Karpas-422 (cell line): ENCODE measurements at regions not wholly inside any gene's neighbourhood (a gene's known extent, or its start where the extent isn't known, plus 50 kb on each side); places are given as distances from the start of the nearest gene placed in this dataset.

Experiments
- DNase-seq: peaks from one replicate; pipeline ENCODE4 v3.0.0-alpha.2; 2015
- H2AFZ ChIP-seq: fragments of 200-600 bp; sonication (generic); 2 replicates; pipeline ENCODE4 v1.6.1; 2014; ENCODE audit warnings: antibody characterized with exemption, low read length, mixed read lengths
- H3K27ac ChIP-seq: fragments of 200-600 bp; sonication (generic); 2 replicates; pipeline ENCODE4 v1.5.1; 2014; ENCODE audit warnings: mild to moderate bottlenecking, low read length, moderate library complexity
- H3K27me3 ChIP-seq: fragments of 200-600 bp; sonication (generic); 2 replicates; pipeline ENCODE4 v1.6.1; 2014; ENCODE audit warnings: low read length, mixed read lengths
- H3K36me3 ChIP-seq: fragments of 200-600 bp; sonication (generic); 2 replicates; pipeline ENCODE4 v1.6.1; 2014; ENCODE audit warnings: low read length, mixed read lengths; ENCODE audit not compliant: insufficient read depth
- H3K4me1 ChIP-seq: fragments of 200-600 bp; sonication (generic); 2 replicates; pipeline ENCODE4 v1.6.1; 2014; ENCODE audit warnings: mild to moderate bottlenecking, low read length, mixed read lengths
- H3K4me2 ChIP-seq: fragments of 200-600 bp; sonication (generic); 2 replicates; pipeline ENCODE4 v1.6.1; 2014; ENCODE audit warnings: low read length, low read depth, mild to moderate bottlenecking; ENCODE audit not compliant: poor library complexity, severe bottlenecking
- H3K4me3 ChIP-seq: fragments of 200-600 bp; sonication (generic); 2 replicates; pipeline ENCODE4 v1.5.1; 2014; ENCODE audit warnings: mild to moderate bottlenecking, antibody characterized with exemption, low read length, mixed read lengths
- H3K79me2 ChIP-seq: fragments of 200-600 bp; sonication (generic); 2 replicates; pipeline ENCODE4 v1.6.1; 2014; ENCODE audit warnings: mild to moderate bottlenecking, low read length, mixed read lengths
- H3K9ac ChIP-seq: fragments of 200-600 bp; sonication (generic); 2 replicates; pipeline ENCODE4 v1.6.0; 2014; ENCODE audit warnings: low read length
- H3K9me2 ChIP-seq: fragments of 200-600 bp; sonication (generic), shearing (Covaris generic); replicated peaks from 2 replicates; pipeline ENCODE4 v1.6.0; 2014; ENCODE audit warnings: mild to moderate bottlenecking, low read length, moderate library complexity; ENCODE audit not compliant: insufficient read depth
- H3K9me3 ChIP-seq: fragments of 300-700, 200-600 bp; sonication (generic); 2 replicates; pipeline ENCODE4 v1.6.1; 2014; ENCODE audit warnings: low read length, mixed read lengths
- H4K20me1 ChIP-seq: fragments of 200-600 bp; sonication (generic); 2 replicates; pipeline ENCODE4 v1.6.1; 2014; ENCODE audit warnings: mild to moderate bottlenecking, antibody characterized with exemption, low read length, low read depth; ENCODE audit not compliant: insufficient read depth

DNA sequence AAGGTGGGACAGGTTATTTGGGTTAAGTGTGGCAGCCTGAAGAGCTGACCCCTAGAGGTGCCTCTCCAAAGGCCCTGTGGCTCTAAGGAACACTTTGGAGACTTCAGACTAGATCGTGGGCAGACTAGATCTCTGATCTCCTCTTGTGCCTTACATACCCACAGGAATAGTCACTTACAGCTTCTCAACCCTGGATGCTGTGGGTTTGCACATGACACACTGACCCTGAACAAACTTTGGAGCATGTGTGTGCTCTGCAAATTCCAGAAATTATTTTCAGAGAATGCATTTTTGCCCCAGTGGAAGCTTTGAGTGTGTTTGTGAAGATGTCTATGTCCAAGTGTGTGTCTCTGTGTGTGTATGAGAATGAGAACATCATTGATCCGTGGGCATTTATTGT lies 119.6 kb downstream of the EMX2 start:
- Histone ChIP-seq H3K27me3 (no peaks in the 10 kb centered on the region), H3K9me2 (no peaks in the 10 kb centered on the region), H2AFZ (no peak overlapping the region), H3K79me2 (no peaks in the 10 kb centered on the region), H3K27ac (no peak overlapping the region), H3K36me3 (no peaks in the 10 kb centered on the region), H3K4me3 (no peak overlapping the region), H3K4me2 (no peak overlapping the region), H4K20me1 (no peaks in the 10 kb centered on the region), H3K9ac (no peak overlapping the region), H3K4me1 (no peaks in the 10 kb centered on the region), H3K9me3 (no peaks in the 10 kb centered on the region)
- DNase-seq = no peak

DNA sequence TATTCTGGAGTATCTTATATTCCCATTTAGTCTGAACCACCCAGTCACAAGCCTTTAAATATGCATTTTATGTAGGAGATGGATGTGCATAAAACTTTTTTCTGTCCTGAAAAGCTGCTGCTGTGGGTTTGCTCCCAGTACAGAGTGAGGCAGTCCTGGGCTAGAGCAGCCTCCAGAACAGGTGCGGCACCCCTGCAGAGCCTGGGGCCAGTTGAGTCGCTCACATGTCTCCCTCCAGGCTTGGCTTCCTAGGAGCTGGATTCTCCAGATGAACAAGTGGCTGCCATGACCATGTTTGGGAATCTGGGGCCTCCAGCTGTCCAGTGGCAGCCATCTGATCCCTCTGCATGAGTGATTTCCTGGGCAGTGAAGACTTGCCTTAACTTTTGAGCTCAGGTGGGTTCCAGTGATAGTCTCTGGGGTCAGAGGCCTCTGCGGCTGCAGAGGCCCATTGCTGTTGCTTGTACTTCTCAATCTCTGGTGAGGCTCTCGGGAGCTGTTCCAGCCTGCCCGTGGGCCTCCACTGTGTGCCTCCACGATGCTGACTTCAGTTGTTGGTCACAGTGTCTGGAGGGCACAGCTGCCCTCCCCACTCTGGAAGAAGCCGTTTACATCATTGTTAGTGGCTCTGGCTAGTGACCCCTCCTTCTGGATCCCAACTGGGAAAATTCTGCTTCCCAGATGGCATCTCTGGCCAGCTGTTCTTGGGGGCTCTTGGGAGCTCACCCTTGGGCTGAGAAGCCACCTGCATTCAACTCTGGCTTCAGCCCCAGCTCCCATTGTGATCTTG lies 120.4 kb downstream of the EMX2 start:
- H3K36me3 ChIP-seq = no peaks in the 10 kb centered on the region
- no peaks in the 10 kb centered on the region for H3K27me3 ChIP-seq
- DNase-seq = no peak
- no peaks in the 10 kb centered on the region for H4K20me1 ChIP-seq
- H3K4me1 ChIP-seq = no peaks in the 10 kb centered on the region
- no peak overlapping the region for H2AFZ ChIP-seq
- H3K9ac ChIP-seq = no peak overlapping the region
- no peaks in the 10 kb centered on the region for H3K9me3 ChIP-seq
- no peak overlapping the region for H3K4me3 ChIP-seq
- H3K9me2 ChIP-seq = no peaks in the 10 kb centered on the region
- H3K4me2 ChIP-seq = no peak overlapping the region
- no peaks in the 10 kb centered on the region for H3K79me2 ChIP-seq
- H3K27ac ChIP-seq = no peak overlapping the region

DNA sequence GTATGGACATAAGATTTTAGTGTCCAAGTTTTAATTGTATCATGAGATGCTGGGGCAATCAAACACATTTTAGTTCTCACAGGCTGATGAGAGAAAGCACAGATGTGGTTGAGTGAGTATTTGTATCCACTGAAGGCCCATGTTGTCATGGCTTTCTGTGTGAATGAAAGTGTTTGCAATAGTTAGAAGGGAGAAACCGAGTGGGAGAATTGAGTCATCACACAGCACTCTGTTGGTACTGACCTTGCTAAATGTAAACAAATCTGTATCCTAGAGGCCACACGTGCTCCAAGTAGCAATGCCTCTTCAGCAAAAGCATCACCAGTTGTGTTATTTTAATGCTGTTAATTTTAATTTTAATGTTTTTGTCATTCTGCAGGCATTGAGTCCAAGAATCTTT lies 121.2 kb downstream of the EMX2 start:
- no peak for DNase-seq

DNA sequence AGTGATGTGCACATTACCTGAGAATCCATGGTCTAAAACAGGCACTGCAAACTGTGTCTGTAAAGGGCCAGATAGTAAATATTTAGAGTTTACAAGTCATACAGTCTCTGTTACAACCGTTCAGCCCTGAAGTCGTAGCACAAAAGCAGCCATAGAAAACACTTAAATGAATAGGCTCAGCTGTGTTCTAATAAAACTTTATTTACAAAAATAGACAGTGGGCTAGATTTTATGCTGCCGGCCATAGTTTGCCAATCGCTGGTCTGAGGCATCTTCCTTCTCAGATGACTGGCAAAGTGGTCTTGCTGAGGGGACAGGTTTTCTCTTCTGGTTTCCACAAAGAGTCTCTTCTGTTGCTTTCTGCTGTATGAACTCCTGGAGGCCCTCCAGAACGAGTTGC lies 121.7 kb downstream of the EMX2 start:
- Histone ChIP-seq H4K20me1 (no peaks in the 10 kb centered on the region), H3K27me3 (no peaks in the 10 kb centered on the region), H3K4me3 (no peak overlapping the region), H3K36me3 (no peaks in the 10 kb centered on the region), H3K27ac (no peak overlapping the region), H3K4me2 (no peak overlapping the region), H2AFZ (no peak overlapping the region), H3K9me2 (no peaks in the 10 kb centered on the region), H3K4me1 (no peaks in the 10 kb centered on the region), H3K9ac (no peak overlapping the region), H3K79me2 (no peaks in the 10 kb centered on the region), H3K9me3 (no peaks in the 10 kb centered on the region)
- DNase-seq = no peak

More for the DNA sequence above, 121.2 kb downstream of the EMX2 start:
- H3K79me2 ChIP-seq = no peaks in the 10 kb centered on the region
- H3K4me2 ChIP-seq = no peak overlapping the region
- no peaks in the 10 kb centered on the region for H3K9me2 ChIP-seq
- no peaks in the 10 kb centered on the region for H3K9me3 ChIP-seq
- no peak overlapping the region for H3K27ac ChIP-seq
- H3K4me3 ChIP-seq = no peak overlapping the region
- no peaks in the 10 kb centered on the region for H3K27me3 ChIP-seq
- H3K4me1 ChIP-seq = no peaks in the 10 kb centered on the region
- no peaks in the 10 kb centered on the region for H3K36me3 ChIP-seq
- H2AFZ ChIP-seq = no peak overlapping the region
- no peak overlapping the region for H3K9ac ChIP-seq
- H4K20me1 ChIP-seq = no peaks in the 10 kb centered on the region

DNA sequence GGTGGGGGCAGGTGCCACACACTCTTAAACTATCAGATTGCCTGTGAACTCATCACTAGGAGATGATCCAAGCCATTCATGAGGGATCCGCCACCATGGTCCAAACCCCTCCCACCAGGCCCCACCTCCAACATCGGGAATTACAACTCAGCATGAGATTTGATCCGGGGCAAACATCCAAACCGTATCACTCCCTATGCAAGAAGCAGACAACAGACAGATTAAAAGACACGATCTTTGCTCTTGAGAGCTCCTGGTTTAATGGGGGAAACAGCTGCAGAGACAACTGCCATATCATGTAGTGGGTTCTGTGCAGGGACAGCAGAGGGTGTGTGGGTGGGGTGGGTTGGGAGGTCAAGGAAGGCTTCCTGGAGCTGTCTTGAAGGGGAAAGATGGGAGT lies 123.6 kb downstream of the EMX2 start:
- DNase-seq = no peak
- Histone ChIP-seq H3K9me3 (no peaks in the 10 kb centered on the region), H3K4me1 (no peaks in the 10 kb centered on the region), H3K79me2 (no peaks in the 10 kb centered on the region), H3K9ac (no peak overlapping the region), H3K27me3 (no peaks in the 10 kb centered on the region), H3K4me3 (no peak overlapping the region), H3K9me2 (no peaks in the 10 kb centered on the region), H2AFZ (no peak overlapping the region), H3K36me3 (no peaks in the 10 kb centered on the region), H3K27ac (no peak overlapping the region), H4K20me1 (no peaks in the 10 kb centered on the region), H3K4me2 (no peak overlapping the region)

DNA sequence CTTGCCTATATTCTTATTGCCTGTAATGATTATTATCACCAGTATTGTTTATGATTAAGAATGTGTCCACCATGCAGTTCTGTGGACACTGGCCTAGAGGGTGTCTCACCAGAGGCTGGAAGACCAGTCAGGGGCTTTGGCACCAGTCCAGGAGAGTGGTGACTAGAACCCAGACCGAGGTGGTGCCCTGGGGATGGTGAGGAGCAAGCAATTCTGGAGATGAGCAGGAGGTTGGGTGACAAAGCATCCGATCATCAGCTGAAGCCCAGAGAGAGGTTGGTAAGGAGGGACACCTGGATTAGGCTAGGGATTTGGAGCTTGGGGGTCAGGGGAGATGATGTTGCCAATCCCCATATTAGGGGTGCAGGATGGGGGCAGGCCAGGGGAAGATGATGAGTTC lies 124.4 kb downstream of the EMX2 start:
- Histone ChIP-seq H3K4me3 (no peak overlapping the region), H3K79me2 (no peaks in the 10 kb centered on the region), H2AFZ (no peak overlapping the region), H3K9me2 (no peaks in the 10 kb centered on the region), H3K9ac (no peak overlapping the region), H3K27ac (no peak overlapping the region), H3K27me3 (no peaks in the 10 kb centered on the region), H3K4me1 (no peaks in the 10 kb centered on the region), H4K20me1 (no peaks in the 10 kb centered on the region), H3K4me2 (no peak overlapping the region), H3K9me3 (no peaks in the 10 kb centered on the region), H3K36me3 (no peaks in the 10 kb centered on the region)
- DNase-seq = no peak

DNA sequence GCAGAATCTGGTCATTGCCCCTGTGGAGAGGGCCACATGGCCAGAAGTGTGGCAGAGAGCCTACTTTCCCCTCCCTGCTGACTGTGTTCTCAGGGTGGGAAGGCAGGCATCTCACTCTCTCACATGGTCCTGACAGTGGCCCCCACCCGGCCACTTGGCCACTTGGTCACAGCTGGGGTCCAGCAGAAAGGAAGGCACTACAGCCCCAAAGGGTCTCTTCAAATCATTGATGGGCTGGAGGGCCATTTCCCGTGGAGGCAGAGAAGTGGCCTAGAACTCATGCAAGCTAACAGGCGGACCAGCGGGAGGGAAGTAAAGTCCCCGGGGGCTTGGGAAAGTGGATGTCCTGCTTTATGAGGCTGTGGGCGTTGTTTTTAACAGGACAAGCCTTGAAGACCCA lies 125.3 kb downstream of the EMX2 start:
- Histone ChIP-seq H3K9ac (no peak overlapping the region), H3K27ac (no peak overlapping the region), H3K27me3 (no peaks in the 10 kb centered on the region), H3K9me2 (no peaks in the 10 kb centered on the region), H3K4me1 (no peaks in the 10 kb centered on the region), H3K79me2 (no peaks in the 10 kb centered on the region), H3K4me3 (no peak overlapping the region), H3K4me2 (no peak overlapping the region), H2AFZ (no peak overlapping the region), H3K9me3 (no peaks in the 10 kb centered on the region), H3K36me3 (no peaks in the 10 kb centered on the region), H4K20me1 (no peaks in the 10 kb centered on the region)
- DNase-seq = no peak

DNA sequence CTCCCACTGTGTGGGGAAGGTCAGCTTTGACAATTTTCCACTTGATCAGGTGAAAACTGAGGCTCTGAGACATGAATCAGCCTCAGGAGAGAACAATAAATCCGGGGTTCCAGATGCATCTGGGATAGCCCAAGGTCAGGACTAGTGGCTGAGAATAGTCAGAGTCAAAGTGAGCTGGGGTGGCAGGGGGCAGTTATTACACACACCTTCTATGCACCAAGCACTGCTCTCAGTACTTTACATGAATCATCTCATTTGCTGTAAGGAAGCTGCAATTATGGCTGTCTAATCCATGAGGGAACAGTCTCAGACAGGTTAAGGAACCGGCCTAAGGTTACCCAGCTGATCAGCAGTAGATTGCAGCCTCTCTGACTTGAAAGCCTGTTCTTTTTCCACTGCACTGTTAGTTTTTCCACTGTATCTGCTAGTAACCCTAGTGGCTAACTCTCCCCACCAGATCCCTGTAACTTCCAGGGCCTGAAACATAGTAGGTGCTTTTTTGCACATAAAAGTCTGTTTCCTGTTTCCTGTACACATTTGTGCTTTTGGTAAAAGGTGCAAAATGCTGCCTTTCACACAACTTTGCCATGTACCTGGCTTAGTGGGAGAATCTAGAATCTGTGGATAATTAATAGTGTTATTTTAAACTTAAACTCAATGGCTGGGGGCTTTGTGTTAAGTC lies 125.9 kb downstream of the EMX2 start:
- Histone ChIP-seq H3K9me2 (no peaks in the 10 kb centered on the region), H3K9me3 (no peaks in the 10 kb centered on the region), H3K4me1 (no peaks in the 10 kb centered on the region), H3K36me3 (no peaks in the 10 kb centered on the region), H4K20me1 (no peaks in the 10 kb centered on the region), H3K4me2 (no peak overlapping the region), H3K4me3 (no peak overlapping the region), H3K9ac (no peak overlapping the region), H3K27ac (no peak overlapping the region), H2AFZ (no peak overlapping the region), H3K27me3 (no peaks in the 10 kb centered on the region), H3K79me2 (no peaks in the 10 kb centered on the region)
- no peak for DNase-seq
